ENCODE measurements at regions not wholly inside any gene's neighbourhood (a gene's known extent, or its start where the extent isn't known, plus 50 kb on each side); places are given as distances from the start of the nearest gene placed in this dataset.

DNA sequence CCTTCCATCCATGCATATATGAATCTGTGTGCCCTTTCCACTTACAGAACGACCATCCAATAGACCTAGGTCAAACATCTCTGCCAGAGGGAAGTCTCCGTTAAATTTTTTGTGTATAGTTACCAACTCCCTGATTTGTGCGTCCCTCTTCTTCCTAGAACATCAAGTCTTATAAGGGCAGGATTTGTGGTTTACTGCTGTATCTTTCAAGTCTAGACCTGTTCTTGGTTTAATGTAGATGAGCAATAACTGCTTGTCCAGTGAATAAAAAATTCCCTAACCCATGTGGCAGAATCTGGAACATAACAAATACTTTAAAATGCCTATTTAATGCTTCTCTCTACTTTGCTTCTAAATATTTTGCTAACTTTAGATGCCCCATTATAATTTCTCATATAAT lies 988.8 kb downstream of the RAPGEF2 start:
- Histone ChIP-seq H3K27ac (ENCODE audit: low read depth, low read length) (no peak overlapping the region), H4K20me1 (ENCODE audit: insufficient read depth) (no peaks in the 10 kb centered on the region), H3K9me2 (ENCODE audit: insufficient read depth) (no peaks in the 10 kb centered on the region), H3K4me2 (ENCODE audit: low read length) (no peak overlapping the region), H3K9ac (ENCODE audit: low read length) (no peak overlapping the region), H3K36me3 (ENCODE audit: control insufficient read depth in 1 of 2, insufficient read depth in 2 of 2, low read length in 2 of 2) (no peaks in the 10 kb centered on the region), H3K9me3 (ENCODE audit: control insufficient read depth in 1 of 2, insufficient read depth in 1 of 2, low read depth in 1 of 2, low read length in 2 of 2) (no peaks in the 10 kb centered on the region), H2AFZ (ENCODE audit: low read depth, low read length, poor library complexity, severe bottlenecking) (peak overlapping the region; percentile 9), H3K27me3 (ENCODE audit: insufficient read depth, low read length) (no peaks in the 10 kb centered on the region), H3K4me1 (ENCODE audit: control insufficient read depth in 1 of 2, insufficient read depth in 2 of 2, low read length in 2 of 2) (no peaks in the 10 kb centered on the region), H3K4me3 (replicated peaks in 1 of 2; ENCODE audit: low read depth in 1 of 2, low read length in 2 of 2) (no peak overlapping the region), H3K79me2 (ENCODE audit: insufficient read depth, low read length) (no peaks in the 10 kb centered on the region)
- intact Hi-C loops (cut with micrococcal nuclease), result no loop called here
- DNase-seq (ENCODE audit: low read depth, low spot score), result no peak
- BruUV-seq (replicated peaks), result no TSS peak
- ChIA-PET RAD21 (ENCODE audit: low non-redundant PET in 1 of 2, low total read pairs in 2 of 2, uncharacterized antibody in 2 of 2, unreplicated experiment in 2 of 2) (no interaction called here), CTCF (no interaction called here), POLR2A (no interaction called here)
- no peak for ATAC-seq
- TF ChIP-seq JUND (IDR thresholded peaks at IDR 0.05), result no peak
- TF ChIP-seq, protein P1, sequence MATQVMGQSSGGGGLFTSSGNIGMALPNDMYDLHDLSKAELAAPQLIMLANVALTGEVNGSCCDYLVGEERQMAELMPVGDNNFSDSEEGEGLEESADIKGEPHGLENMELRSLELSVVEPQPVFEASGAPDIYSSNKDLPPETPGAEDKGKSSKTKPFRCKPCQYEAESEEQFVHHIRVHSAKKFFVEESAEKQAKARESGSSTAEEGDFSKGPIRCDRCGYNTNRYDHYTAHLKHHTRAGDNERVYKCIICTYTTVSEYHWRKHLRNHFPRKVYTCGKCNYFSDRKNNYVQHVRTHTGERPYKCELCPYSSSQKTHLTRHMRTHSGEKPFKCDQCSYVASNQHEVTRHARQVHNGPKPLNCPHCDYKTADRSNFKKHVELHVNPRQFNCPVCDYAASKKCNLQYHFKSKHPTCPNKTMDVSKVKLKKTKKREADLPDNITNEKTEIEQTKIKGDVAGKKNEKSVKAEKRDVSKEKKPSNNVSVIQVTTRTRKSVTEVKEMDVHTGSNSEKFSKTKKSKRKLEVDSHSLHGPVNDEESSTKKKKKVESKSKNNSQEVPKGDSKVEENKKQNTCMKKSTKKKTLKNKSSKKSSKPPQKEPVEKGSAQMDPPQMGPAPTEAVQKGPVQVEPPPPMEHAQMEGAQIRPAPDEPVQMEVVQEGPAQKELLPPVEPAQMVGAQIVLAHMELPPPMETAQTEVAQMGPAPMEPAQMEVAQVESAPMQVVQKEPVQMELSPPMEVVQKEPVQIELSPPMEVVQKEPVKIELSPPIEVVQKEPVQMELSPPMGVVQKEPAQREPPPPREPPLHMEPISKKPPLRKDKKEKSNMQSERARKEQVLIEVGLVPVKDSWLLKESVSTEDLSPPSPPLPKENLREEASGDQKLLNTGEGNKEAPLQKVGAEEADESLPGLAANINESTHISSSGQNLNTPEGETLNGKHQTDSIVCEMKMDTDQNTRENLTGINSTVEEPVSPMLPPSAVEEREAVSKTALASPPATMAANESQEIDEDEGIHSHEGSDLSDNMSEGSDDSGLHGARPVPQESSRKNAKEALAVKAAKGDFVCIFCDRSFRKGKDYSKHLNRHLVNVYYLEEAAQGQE (IDR thresholded peaks at IDR 0.05; ENCODE audit: low read depth), result no peak
- TF ChIP-seq FOSL1 (IDR thresholded peaks at IDR 0.05; ENCODE audit: low read depth), result no peak
- no peak for TF ChIP-seq EZH2phosphoT487 (IDR thresholded peaks at IDR 0.05; ENCODE audit: borderline replicate concordance)
- TF ChIP-seq, protein P2, sequence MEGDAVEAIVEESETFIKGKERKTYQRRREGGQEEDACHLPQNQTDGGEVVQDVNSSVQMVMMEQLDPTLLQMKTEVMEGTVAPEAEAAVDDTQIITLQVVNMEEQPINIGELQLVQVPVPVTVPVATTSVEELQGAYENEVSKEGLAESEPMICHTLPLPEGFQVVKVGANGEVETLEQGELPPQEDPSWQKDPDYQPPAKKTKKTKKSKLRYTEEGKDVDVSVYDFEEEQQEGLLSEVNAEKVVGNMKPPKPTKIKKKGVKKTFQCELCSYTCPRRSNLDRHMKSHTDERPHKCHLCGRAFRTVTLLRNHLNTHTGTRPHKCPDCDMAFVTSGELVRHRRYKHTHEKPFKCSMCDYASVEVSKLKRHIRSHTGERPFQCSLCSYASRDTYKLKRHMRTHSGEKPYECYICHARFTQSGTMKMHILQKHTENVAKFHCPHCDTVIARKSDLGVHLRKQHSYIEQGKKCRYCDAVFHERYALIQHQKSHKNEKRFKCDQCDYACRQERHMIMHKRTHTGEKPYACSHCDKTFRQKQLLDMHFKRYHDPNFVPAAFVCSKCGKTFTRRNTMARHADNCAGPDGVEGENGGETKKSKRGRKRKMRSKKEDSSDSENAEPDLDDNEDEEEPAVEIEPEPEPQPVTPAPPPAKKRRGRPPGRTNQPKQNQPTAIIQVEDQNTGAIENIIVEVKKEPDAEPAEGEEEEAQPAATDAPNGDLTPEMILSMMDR (IDR thresholded peaks at IDR 0.05 in 2 of 3, conservative IDR thresholded peaks at IDR 0.05 in 1 of 3; ENCODE audit: borderline replicate concordance in 1 of 3, insufficient read depth in 1 of 3, low read depth in 2 of 3, low read length in 2 of 3), result no peak
- TF ChIP-seq CEBPB (IDR thresholded peaks at IDR 0.05; ENCODE audit: low read depth), result no peak
- TF ChIP-seq, protein P3, sequence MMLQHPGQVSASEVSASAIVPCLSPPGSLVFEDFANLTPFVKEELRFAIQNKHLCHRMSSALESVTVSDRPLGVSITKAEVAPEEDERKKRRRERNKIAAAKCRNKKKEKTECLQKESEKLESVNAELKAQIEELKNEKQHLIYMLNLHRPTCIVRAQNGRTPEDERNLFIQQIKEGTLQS (IDR thresholded peaks at IDR 0.05), result no peak

All from HCT116 (cell line).